ENCODE measurements at regions not wholly inside any gene's neighbourhood (a gene's known extent, or its start where the extent isn't known, plus 50 kb on each side); places are given as distances from the start of the nearest gene placed in this dataset.
"Not testable (repeated sequence)": the region's sequence is repeated elsewhere in the genome, so short reads cannot be mapped to it uniquely, and the experiment has no call there.

DNA sequence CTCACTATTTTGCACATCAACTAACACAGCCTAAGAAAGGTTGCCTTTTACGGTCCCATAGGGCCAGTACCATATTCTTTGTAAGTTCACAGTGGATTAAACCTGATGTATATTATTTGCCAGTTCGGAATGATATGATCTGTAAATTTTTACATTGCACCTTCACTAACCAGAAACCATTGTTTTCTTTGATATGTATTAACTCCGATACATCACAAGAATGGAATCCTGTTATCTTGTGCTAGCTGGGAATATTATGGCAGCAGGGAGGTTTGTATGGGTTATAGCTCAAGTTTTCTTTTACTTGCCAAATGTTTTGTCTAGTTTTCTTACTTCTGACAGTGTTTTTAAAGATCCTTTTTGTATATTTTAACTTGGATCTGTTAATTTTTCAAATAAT, 51.4 kb upstream of the S1PR1 start:
- Histone ChIP-seq H3K27ac (ENCODE audit: low read depth, low read length) (no peak overlapping the region), H3K36me3 (ENCODE audit: control insufficient read depth in 1 of 2, insufficient read depth in 2 of 2, low read length in 2 of 2) (no peaks in the 10 kb centered on the region), H3K27me3 (ENCODE audit: control insufficient read depth in 1 of 2, insufficient read depth in 2 of 2, low read length in 2 of 2) (no peaks in the 10 kb centered on the region), H3K9ac (ENCODE audit: low read depth in 1 of 2, low read length in 2 of 2) (no peak overlapping the region), H3K9me3 (ENCODE audit: control insufficient read depth in 1 of 2, low read length in 2 of 2) (no peaks in the 10 kb centered on the region), H3K4me1 (ENCODE audit: control insufficient read depth in 1 of 2, insufficient read depth in 2 of 2, low read length in 2 of 2) (no peaks in the 10 kb centered on the region), H3K4me3 (ENCODE audit: low read depth in 1 of 2, low read length in 2 of 2) (no peak overlapping the region)

DNA sequence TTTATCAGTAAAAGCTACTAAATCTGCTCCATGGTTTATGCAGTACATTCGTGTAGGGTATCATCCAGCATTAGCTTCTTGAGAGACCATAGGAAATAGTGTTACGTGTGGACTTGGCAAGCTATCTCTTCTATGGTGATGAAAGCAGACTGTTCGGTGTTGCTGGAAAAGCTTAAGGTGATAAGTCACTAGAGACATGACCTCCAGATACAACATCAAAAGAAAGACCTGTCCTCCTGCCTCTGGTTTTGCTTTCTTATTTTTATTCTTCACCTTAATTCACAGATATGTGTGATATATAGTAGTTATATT, 53.5 kb upstream of the S1PR1 start:
- H3K9me3 ChIP-seq (ENCODE audit: control insufficient read depth in 1 of 2, low read length in 2 of 2) = no peaks in the 10 kb centered on the region
- H3K27me3 ChIP-seq (ENCODE audit: control insufficient read depth in 1 of 2, insufficient read depth in 2 of 2, low read length in 2 of 2) = no peaks in the 10 kb centered on the region
- no peak overlapping the region for H3K4me3 ChIP-seq (ENCODE audit: low read depth in 1 of 2, low read length in 2 of 2)
- H3K4me1 ChIP-seq (ENCODE audit: control insufficient read depth in 1 of 2, insufficient read depth in 2 of 2, low read length in 2 of 2) = no peaks in the 10 kb centered on the region
- no peaks in the 10 kb centered on the region for H3K36me3 ChIP-seq (ENCODE audit: control insufficient read depth in 1 of 2, insufficient read depth in 2 of 2, low read length in 2 of 2)
- H3K9ac ChIP-seq (ENCODE audit: low read depth in 1 of 2, low read length in 2 of 2) = no peak overlapping the region
- no peak overlapping the region for H3K27ac ChIP-seq (ENCODE audit: low read depth, low read length)

DNA sequence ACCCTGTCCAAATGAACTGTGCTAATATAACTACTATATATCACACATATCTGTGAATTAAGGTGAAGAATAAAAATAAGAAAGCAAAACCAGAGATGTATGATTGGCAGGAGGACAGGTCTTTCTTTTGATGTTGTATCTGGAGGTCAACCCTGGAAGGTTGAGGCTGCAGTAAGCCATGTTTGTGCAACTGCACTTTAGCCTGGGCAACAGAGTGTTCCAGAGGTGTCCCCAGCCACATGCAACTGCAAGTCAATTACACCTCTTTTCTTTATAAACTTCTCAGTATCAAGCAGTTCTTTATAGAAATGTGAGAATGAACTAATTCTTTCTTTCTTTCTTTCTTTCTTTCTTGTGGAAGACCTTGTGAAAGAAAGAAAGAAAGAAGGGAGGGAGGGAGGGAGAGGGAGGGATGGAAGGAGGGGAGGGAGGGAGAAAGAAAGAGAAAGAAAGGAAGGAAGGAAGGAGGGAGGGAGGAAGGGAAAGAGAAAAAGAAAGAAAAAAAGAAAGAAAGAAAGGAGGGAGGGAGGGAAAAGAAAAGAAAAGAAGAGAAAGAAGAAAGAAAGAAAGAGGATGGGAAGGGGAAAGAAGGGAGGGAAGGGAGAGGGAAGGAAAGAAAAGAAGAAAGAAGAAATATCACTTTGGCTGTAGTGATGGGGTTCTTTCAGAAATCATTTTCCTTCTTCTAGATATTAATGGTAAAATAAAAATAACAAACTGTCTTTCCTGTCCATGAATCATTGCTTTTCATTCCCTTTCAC, 54.0 kb upstream of the S1PR1 start:
- Histone ChIP-seq H3K36me3 (ENCODE audit: control insufficient read depth in 1 of 2, insufficient read depth in 2 of 2, low read length in 2 of 2) (no peaks in the 10 kb centered on the region), H3K4me1 (ENCODE audit: control insufficient read depth in 1 of 2, insufficient read depth in 2 of 2, low read length in 2 of 2) (no peaks in the 10 kb centered on the region), H3K27me3 (ENCODE audit: control insufficient read depth in 1 of 2, insufficient read depth in 2 of 2, low read length in 2 of 2) (no peaks in the 10 kb centered on the region), H3K27ac (ENCODE audit: low read depth, low read length) (no peak overlapping the region), H3K9me3 (ENCODE audit: control insufficient read depth in 1 of 2, low read length in 2 of 2) (no peaks in the 10 kb centered on the region), H3K4me3 (ENCODE audit: low read depth in 1 of 2, low read length in 2 of 2) (no peak overlapping the region), H3K9ac (ENCODE audit: low read depth in 1 of 2, low read length in 2 of 2) (no peak overlapping the region)

DNA sequence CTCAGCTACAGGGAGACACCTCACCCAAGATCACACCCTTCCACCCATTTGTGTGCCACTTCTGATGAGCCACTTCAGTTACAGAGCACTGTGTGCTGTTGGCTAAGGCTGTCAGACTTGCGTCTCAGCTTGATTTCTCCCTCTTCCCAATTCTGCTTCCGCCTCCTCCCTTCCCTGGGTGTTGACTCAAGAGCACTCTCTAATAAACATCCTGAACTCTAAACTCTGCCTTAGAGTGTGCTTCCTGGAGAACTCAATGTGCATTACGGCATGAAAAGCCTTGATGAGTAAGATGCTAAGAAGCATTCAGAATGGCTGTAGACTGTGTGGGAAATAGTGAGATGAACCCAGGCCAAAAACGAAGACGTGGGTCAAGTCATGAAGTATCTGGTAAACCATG, 54.9 kb upstream of the S1PR1 start:
- Histone ChIP-seq H3K27ac (ENCODE audit: low read depth, low read length) (no peak overlapping the region), H3K9ac (ENCODE audit: low read depth in 1 of 2, low read length in 2 of 2) (no peak overlapping the region), H3K4me3 (ENCODE audit: low read depth in 1 of 2, low read length in 2 of 2) (no peak overlapping the region), H3K27me3 (ENCODE audit: control insufficient read depth in 1 of 2, insufficient read depth in 2 of 2, low read length in 2 of 2) (no peaks in the 10 kb centered on the region), H3K9me3 (ENCODE audit: control insufficient read depth in 1 of 2, low read length in 2 of 2) (no peaks in the 10 kb centered on the region), H3K36me3 (ENCODE audit: control insufficient read depth in 1 of 2, insufficient read depth in 2 of 2, low read length in 2 of 2) (no peaks in the 10 kb centered on the region), H3K4me1 (ENCODE audit: control insufficient read depth in 1 of 2, insufficient read depth in 2 of 2, low read length in 2 of 2) (no peaks in the 10 kb centered on the region)

DNA sequence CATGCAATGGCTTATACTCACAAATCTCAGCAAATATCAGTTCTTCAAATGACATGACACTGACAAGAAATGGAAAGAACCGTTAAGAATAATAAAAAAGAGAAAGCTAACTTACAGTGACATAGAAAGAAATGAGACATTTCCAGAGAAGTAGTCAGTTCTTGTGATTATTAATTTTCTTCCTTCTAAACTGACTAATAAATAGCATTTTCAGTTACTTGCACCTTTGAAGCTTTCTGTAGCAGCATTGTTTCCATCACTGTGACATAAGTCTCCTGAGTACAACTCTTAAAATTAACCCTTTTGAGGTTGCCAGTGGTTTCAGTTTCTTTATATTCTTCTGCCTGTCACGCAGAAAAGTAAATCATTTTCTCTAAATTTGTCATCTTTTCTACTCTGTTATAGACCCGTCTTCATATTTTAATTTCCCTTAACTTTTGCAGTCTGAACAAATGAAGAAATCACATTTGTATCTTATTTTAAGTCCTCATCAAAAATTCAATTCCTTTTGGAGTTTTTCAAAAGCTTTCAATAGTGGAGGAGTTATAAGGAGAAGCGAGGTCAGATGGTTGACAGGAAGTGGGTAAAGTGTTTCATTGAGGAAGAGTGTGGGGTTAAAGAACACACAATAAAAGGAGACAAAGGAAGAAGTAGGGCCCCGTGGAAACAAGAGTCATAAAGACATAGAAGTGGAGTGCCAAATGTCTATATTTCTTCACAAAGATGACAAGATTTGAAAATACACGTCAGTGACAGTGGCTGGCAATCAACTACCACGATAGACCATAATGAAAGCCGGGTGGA, 57.9 kb upstream of the S1PR1 start:
- Histone ChIP-seq H3K9me3 (ENCODE audit: control insufficient read depth in 1 of 2, low read length in 2 of 2) (no peaks in the 10 kb centered on the region), H3K27me3 (ENCODE audit: control insufficient read depth in 1 of 2, insufficient read depth in 2 of 2, low read length in 2 of 2) (no peaks in the 10 kb centered on the region), H3K36me3 (ENCODE audit: control insufficient read depth in 1 of 2, insufficient read depth in 2 of 2, low read length in 2 of 2) (no peaks in the 10 kb centered on the region), H3K27ac (ENCODE audit: low read depth, low read length) (no peak overlapping the region), H3K9ac (ENCODE audit: low read depth in 1 of 2, low read length in 2 of 2) (no peak overlapping the region), H3K4me1 (ENCODE audit: control insufficient read depth in 1 of 2, insufficient read depth in 2 of 2, low read length in 2 of 2) (no peaks in the 10 kb centered on the region), H3K4me3 (ENCODE audit: low read depth in 1 of 2, low read length in 2 of 2) (peak overlapping the region in 1 of 2 donors; percentile 2)

DNA sequence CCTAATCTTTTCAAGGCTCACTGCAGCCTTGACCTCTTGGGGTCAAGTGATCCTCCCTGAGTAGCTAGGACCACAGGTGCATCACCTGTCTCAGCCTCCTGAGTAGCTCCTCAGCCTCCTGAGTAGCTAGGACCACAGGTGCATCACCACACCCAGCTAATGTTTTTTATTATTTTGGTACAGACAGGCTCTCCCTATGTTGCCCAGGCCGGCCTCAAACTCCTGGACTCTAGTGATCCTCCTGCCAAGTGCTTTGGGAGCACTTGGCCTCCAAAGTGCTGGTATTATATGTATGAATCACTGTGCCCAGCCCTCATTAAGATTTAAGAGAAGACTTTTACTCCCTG, 58.5 kb upstream of the S1PR1 start:
- no peak overlapping the region for H3K9ac ChIP-seq (ENCODE audit: low read depth in 1 of 2, low read length in 2 of 2)
- no peak overlapping the region for H3K4me3 ChIP-seq (ENCODE audit: low read depth in 1 of 2, low read length in 2 of 2)
- no peak overlapping the region for H3K27ac ChIP-seq (ENCODE audit: low read depth, low read length)
- no peaks in the 10 kb centered on the region for H3K36me3 ChIP-seq (ENCODE audit: control insufficient read depth in 1 of 2, insufficient read depth in 2 of 2, low read length in 2 of 2)
- no peaks in the 10 kb centered on the region for H3K4me1 ChIP-seq (ENCODE audit: control insufficient read depth in 1 of 2, insufficient read depth in 2 of 2, low read length in 2 of 2)
- H3K9me3 ChIP-seq (ENCODE audit: control insufficient read depth in 1 of 2, low read length in 2 of 2) = no peaks in the 10 kb centered on the region
- no peaks in the 10 kb centered on the region for H3K27me3 ChIP-seq (ENCODE audit: control insufficient read depth in 1 of 2, insufficient read depth in 2 of 2, low read length in 2 of 2)

DNA sequence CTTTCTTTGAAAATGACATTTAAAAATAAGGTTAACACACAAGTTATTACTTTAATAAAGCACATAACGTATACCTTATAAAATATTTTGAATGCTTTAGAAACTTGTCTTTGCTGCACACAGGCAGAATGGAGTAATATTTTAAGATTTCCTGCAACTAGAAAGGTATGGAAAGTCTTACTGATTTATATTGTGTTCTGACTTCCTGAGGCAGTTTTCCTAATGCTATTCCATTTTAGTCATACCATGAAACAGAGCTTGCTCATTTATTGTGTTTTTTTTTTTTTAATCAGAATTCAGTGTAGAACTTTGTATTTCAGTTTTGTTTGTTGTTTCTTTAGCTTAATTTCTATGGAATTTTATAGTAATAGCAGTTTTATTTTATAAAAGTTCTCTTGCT, 60.9 kb upstream of the S1PR1 start:
- no peak overlapping the region for H3K9ac ChIP-seq (ENCODE audit: low read depth in 1 of 2, low read length in 2 of 2)
- H3K4me1 ChIP-seq (ENCODE audit: control insufficient read depth in 1 of 2, insufficient read depth in 2 of 2, low read length in 2 of 2) = no peaks in the 10 kb centered on the region
- no peaks in the 10 kb centered on the region for H3K27me3 ChIP-seq (ENCODE audit: control insufficient read depth in 1 of 2, insufficient read depth in 2 of 2, low read length in 2 of 2)
- H3K4me3 ChIP-seq (ENCODE audit: low read depth in 1 of 2, low read length in 2 of 2) = no peak overlapping the region
- H3K27ac ChIP-seq (ENCODE audit: low read depth, low read length) = no peak overlapping the region
- H3K36me3 ChIP-seq (ENCODE audit: control insufficient read depth in 1 of 2, insufficient read depth in 2 of 2, low read length in 2 of 2) = no peaks in the 10 kb centered on the region
- H3K9me3 ChIP-seq (ENCODE audit: control insufficient read depth in 1 of 2, low read length in 2 of 2) = no peaks in the 10 kb centered on the region

DNA sequence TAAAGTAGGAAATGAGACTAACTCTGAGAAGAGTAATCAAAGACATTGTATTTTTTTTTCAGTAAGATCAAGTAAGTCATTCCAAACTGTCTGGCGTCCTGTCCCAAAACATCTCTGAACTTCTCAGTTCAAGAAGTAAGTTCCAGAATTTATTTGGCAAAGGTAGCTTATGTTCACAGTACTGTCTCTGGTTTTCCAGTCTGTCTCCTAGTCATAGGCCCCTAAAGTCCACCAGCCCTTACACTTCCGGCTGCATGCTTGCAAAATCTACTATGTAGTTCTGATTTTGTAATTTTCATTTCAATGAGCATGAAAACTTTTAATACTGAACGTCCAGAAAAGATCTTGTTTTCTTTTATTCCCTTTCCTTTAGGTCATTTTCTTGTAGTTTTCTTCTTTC, 61.4 kb upstream of the S1PR1 start:
- H3K27ac ChIP-seq (ENCODE audit: low read depth, low read length) = no peak overlapping the region
- H3K27me3 ChIP-seq (ENCODE audit: control insufficient read depth in 1 of 2, insufficient read depth in 2 of 2, low read length in 2 of 2) = no peaks in the 10 kb centered on the region

DNA sequence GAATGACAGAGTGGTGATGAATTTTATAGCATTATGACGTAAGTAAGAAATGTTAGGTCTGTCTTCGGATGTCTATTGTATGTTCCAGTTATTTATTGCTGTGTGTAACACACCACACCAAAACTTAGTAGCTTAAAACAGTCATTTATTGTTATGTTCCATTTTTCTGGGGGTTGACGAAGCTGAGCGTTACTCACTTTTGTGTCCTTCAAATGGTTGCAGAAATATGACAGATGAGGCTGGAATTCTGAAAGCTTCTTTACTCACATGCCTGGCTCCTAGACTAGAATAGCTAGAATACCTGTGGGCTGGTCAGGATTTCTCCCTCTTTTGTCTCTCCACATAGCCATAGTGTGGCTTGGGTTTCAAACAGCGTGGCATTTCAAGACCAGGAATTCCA, 62.1 kb upstream of the S1PR1 start:
- H3K27me3 ChIP-seq (ENCODE audit: control insufficient read depth in 1 of 2, insufficient read depth in 2 of 2, low read length in 2 of 2) = no peaks in the 10 kb centered on the region
- no peaks in the 10 kb centered on the region for H3K9me3 ChIP-seq (ENCODE audit: control insufficient read depth in 1 of 2, low read length in 2 of 2)
- no peaks in the 10 kb centered on the region for H3K4me1 ChIP-seq (ENCODE audit: control insufficient read depth in 1 of 2, insufficient read depth in 2 of 2, low read length in 2 of 2)
- H3K27ac ChIP-seq (ENCODE audit: low read depth, low read length) = no peak overlapping the region
- no peak overlapping the region for H3K9ac ChIP-seq (ENCODE audit: low read depth in 1 of 2, low read length in 2 of 2)
- no peaks in the 10 kb centered on the region for H3K36me3 ChIP-seq (ENCODE audit: control insufficient read depth in 1 of 2, insufficient read depth in 2 of 2, low read length in 2 of 2)
- H3K4me3 ChIP-seq (ENCODE audit: low read depth in 1 of 2, low read length in 2 of 2) = no peak overlapping the region

More for the DNA sequence above, 61.4 kb upstream of the S1PR1 start:
- no peak overlapping the region for H3K9ac ChIP-seq (ENCODE audit: low read depth in 1 of 2, low read length in 2 of 2)
- no peaks in the 10 kb centered on the region for H3K36me3 ChIP-seq (ENCODE audit: control insufficient read depth in 1 of 2, insufficient read depth in 2 of 2, low read length in 2 of 2)
- H3K4me1 ChIP-seq (ENCODE audit: control insufficient read depth in 1 of 2, insufficient read depth in 2 of 2, low read length in 2 of 2) = no peaks in the 10 kb centered on the region
- no peak overlapping the region for H3K4me3 ChIP-seq (ENCODE audit: low read depth in 1 of 2, low read length in 2 of 2)
- H3K9me3 ChIP-seq (ENCODE audit: control insufficient read depth in 1 of 2, low read length in 2 of 2) = no peaks in the 10 kb centered on the region

DNA sequence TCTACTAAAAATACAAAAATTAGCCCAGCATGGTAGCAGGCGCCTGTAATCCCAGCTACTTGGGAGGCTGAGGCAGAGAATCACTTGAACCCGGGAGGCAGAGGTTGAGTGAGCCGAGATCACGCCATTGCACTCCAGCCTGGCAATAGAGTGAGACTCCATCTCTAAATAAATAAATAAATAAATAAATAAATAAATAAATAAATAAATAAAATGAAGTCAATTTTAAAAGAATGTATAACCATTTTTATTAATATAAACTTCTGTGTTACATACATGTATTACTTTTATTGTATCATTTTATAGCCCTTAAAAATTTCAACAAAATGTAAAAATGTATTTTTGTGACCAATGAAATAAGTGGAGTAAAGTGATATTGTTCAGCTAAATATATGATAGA, 62.5 kb upstream of the S1PR1 start:
- not testable (repeated sequence) for H3K27ac ChIP-seq (ENCODE audit: low read depth, low read length)

More for the DNA sequence above, 62.5 kb upstream of the S1PR1 start:
- H3K36me3 ChIP-seq (ENCODE audit: control insufficient read depth in 1 of 2, insufficient read depth in 2 of 2, low read length in 2 of 2); H3K27me3 ChIP-seq (ENCODE audit: control insufficient read depth in 1 of 2, insufficient read depth in 2 of 2, low read length in 2 of 2); H3K4me3 ChIP-seq (ENCODE audit: low read depth in 1 of 2, low read length in 2 of 2); H3K9ac ChIP-seq (ENCODE audit: low read depth in 1 of 2, low read length in 2 of 2); H3K9me3 ChIP-seq (ENCODE audit: control insufficient read depth in 1 of 2, low read length in 2 of 2); H3K4me1 ChIP-seq (ENCODE audit: control insufficient read depth in 1 of 2, insufficient read depth in 2 of 2, low read length in 2 of 2): not testable (repeated sequence)
